NCI-H2029 treated with DMSO at 0.1 percent for 48 hours (cell line): ENCODE measurements at regions not wholly inside any gene's neighbourhood (a gene's known extent, or its start where the extent isn't known, plus 50 kb on each side); places are given as distances from the start of the nearest gene placed in this dataset.

Experiments used
- DNase-seq: peaks from one replicate; lab custom pipeline; 2025; lab: John Stamatoyannopoulos, UW

DNA sequence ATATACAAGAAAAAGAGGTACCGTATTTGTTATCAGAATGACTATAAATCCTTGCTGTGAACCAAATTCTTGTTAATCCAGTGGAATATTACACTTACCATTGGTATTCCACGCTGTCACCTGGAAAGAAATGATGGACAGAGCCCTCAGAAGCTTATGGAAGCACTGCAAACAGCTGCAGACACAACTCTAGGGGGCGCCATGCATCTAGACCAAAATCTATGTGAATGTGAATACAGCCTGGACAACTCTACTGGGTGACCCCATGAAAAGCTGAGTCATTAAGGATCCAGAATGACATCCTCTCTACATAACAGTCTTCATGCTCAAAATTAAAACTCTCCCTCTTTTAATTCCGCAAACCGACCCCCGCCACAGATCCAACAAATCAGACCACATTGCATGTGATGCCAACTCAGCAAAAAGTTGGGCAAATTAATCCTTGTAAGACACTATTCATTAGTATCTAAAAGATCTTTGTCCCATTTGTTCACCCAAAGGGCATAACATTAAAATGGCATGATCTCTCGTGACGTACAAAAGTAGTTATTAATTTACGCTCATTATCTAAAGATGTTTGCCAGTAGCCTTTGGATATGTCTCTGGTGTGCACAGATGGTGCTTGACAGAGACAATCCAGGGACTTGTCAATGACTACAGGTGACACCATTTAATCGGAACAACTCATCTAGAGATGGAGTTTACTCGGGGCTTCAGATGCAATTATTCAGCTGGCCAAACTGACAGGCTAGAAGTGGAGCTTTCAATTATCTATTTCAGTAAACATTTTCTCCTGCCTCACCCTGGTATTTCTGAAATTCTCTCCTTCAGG is 552.7 kb upstream of the PSMD7 start:
- DNase-seq, result no peak

DNA sequence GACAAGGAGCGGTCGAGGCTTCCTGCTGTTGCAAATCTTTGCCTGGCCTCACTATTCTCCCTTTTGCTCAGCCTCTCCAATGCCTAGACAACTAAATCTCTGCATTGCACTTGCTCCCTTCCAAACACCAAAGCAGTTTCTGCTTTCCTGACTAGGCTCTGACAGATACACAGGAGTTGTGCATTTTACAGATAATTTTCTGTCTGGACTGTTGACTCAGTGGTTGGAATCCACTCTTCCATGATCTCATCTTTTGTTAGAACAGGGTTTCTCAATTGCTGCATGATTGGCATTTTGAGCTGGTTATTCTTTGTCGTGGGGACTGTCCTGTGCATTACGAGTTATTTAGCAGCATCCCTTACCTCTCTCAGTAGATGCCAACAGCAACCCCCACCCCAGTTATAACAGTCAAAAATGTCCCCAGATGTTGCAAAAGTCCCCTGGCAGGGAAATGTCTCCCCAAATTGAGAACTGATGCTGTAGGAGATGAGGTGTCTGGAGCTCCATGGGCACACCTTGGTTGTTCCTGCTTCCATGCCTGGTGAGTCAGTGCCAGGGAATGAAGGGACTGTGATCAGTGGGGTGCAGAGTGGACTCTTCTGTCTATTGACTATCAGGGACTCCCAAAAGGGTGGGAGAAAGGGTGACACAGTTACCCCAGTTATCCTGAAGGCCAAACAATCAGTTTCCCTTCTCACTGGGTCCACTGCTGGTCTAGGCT is 557.4 kb upstream of the PSMD7 start:
- no peak for DNase-seq

DNA sequence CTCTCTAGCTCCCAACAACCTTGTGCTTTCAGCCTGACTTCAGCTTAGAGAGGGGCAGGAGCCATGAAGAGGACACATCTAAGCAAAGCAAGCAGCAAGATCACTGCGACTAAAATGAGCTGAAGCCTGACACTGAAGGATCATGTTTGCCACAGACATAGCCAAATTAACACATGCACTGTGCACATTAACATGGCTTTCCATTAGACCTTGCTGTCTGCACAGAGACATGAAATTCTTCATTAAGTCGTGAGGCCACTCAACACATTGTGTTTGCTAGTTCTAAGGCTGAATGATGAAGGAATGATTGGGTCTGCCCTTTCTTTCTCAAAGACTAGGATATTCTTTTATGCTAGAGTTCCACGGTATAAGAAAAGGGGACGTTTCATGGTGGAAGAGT is 558.3 kb upstream of the PSMD7 start:
- DNase-seq, result no peak

DNA sequence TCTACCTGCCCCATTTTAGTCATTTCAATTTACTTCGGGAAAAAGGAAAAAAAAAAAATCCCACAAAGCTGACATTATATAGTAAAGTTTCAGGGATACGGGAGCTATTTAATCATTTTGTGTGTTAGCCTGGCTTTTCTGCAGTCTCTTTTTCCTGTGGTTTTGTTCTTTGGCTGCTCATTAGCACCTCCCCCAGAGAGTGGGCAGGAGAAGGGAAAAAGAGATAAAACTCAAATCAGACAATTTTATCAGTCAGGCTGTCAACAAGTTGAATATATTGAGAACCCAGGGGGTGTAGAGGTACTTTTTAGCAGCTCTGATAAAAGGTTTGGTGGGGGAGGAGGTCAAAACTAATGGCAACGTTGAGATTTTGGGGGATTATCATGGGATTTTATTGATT is 559.0 kb upstream of the PSMD7 start:
- DNase-seq, result no peak

DNA sequence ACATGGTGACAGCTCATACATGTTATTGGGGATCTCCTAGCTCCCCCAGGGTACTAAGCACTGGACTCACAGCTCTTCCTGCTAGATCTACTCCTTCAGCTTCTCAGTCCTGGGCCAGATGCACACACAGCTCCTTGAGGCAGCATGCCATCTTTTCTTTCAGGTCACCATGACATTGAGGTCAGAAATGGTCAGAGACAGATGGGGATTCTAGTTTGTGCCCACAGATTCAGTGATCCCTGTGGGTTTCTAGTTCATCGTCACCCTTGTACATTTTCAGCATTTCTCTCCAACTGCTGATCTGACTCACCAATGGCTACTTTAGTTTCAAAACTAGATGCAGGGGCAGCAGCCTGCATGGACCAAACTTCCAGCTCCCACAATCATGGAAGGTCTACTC is 560.7 kb upstream of the PSMD7 start:
- no peak for DNase-seq

DNA sequence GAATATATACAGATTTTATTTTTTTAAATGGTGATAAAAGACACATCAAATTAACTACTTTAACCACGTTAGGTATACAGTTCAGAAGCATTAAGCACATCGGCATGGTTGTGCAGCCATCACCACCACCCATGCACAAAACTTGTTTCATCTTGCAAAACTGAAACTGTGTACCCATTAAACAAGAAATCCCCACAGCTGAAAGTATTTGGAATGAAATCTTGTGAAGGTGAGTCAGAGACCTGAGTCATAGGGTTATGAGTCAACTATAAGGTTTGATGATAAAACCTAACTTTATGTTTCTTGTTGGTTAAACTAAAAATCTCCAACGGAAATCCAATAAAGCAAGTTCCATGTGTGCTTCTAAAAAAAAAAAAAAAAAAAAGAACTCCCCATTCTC is 561.6 kb upstream of the PSMD7 start:
- no peak for DNase-seq

DNA sequence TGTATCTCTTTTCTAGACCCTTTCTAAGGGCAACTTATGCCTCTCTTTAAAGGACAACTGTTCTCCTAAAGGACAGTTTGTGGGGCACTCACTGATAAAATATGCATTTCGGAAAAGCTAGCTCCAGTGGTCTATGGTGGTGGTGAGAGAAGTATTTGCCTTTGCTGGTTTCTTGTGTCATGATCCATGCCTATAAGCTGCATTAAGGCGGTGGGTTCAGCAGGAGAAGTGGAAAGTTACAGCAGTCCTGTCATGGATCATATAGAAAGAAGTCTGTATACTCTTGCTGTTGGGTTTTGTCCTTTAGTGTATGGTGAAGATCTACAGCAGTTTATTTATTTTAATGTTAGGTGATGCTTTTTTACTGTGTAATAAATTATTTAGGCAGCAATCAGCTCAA is 563.9 kb upstream of the PSMD7 start:
- no peak for DNase-seq

DNA sequence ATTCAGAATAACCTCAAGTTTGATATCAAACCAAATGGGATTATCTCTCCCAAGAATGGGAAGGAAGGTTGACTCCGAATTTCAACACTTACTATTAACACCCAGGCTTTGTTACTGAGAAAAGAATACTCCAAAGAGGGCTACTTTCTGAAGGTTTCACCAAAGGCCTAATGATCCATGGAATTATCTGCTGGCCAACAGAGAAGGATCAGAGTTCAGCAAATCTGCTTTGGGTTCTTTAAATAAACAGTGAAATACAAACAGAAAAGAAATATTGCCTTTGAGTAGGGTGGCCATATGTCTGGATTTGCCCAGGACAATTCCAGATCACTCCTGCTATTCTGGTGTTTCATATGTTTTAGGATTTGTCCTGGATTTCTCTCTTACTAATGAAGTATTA is 564.5 kb upstream of the PSMD7 start:
- no peak for DNase-seq

DNA sequence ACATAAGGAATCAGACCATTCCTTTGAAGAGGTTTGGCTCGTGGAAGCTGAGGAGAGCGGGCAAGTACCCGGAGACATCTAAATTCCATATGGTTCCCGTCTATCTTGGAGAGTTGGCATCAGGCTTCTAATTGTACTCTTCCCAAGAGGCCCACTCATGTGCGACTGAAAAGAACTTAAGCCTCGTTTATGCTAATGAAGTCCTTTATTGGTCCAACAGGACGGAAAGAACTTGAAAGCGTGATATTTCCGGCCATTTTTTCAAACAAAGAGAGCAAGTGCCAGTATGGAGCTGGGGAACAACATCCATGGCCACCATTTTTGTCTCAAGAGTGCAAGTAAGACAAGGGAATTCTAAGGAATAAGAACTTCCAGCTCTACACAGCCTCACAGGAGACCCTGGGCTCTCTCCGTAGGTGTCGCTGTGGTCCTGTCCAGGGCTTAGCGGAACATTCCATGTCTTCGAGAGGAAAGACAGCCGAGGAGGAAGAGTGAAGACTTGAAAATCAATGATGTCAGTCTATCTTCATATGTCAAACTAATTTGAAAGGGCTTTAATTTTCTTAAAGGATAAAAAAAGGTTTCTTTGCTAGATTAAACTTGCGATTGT is 566.0 kb upstream of the PSMD7 start:
- no peak for DNase-seq

DNA sequence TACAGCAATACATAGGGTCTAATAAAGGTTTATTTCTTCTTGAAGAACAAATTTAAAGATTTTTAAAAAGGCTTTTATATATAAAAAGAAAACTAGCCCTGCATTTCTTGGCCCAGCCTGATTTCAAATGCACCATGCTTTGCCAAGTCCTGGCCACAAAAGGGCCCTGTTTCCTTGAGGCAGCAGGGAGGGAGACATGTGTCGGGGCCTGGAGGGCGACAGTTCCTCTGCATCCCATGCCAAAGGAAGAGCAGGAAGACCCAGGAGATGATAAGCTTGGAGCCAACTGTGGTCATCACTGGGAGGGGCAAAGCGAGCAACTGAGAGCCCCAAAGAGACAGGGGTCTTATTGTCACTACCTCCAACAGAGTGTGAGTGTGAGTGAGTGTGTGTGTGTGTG is 571.5 kb upstream of the PSMD7 start:
- DNase-seq, result no peak

DNA sequence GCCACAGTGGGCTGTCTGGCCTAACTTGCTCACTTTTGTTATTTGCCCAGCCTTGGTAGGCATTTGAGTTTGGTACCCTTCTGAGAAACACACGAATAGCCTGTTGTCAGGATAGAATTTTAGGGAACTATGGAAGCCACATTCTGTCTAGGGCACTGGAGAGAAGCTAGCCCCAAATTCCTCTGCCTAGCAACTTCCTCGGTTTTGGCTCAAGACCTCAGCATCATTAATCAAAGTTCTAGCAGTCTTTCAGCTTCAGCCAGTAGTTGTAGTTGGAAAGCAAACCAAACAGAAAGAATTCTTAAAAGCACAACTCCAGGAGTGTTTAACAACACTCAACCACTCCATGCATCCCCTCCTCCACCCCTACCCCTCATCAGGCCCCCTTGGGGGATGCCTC is 572.1 kb upstream of the PSMD7 start:
- no peak for DNase-seq

DNA sequence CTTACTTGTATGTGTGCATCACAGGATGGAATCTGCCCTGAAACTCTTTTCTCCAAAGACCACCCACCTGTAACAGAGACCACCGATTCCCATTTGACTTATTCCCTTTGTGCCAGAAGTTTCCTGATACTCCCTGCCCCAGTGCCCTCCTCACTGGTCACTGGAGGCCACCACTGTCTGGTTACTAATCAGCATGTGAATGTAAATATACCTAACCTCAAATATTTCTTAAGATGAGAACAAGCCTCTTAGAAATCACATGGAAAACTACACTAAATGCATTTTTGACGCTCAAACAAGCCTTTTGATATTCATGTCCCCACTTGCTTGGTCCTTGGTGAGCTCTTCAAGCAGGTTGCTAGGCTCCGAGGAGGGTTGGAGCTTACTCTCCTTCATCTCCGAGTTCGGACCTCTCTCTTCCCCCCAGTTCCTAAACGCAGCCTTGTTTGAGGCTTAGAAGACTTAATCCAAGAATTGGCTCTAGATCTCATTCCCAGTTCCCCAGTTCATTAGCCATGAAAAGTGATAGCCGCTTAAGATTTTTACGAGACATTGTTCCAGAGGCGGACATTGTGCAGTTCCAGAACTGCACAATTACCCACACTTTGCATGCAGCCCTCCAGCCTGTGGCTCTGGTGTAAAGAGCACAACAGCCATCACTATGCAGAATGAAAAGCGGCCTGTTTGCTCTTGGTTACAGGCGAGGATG is 579.2 kb upstream of the PSMD7 start:
- no peak for DNase-seq

DNA sequence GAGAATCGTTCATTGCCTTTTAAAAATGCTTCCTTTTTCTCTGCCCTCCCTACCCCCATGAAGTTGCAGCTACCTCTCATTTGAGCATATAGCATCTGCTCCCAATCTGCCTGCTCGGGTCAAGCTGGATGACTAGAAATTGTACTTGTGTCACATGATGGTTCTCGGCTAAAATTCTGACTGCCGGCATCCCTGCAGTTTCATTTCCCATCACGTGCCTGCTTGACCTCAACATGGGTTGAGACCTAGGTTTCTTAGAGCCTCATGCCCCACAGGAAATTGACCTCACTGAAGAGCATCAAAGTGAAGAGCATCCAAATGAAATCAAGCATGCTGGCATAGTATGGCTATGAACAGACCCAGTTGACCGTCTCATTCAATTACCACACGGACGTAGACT is 581.6 kb upstream of the PSMD7 start:
- DNase-seq, result no peak

DNA sequence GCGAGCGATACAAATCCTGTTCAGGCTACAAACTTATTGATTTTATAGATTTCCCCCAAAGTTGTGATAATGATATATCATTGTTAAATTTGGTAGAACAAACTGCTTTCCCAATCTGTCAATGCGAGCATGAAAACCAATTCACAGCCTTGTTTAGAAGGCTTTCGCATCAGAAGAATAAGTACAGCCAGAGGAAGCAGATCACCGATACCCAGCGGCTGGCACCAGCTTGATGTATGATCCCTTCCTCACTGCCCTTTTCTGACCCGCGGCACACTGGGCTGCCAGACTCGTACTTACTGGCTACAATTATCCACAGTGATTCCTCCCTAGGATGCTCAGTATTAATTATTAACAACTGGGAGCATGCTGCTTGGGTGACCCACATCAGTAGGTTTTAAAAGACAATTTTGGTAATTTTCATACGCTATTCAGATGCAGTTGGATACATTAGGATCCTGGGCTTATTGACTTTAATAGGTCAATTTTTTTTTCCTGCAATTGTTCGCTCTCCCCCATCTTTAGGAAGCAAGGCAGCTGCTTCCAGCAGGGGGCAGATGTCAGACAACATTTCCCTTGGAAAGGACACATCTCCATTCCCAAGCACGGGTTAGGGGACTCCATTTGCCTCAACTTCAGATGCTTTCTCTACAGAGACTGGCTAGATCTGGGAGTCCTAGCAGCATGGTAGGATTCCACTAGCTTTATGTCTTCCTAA is 582.7 kb upstream of the PSMD7 start:
- no peak for DNase-seq

DNA sequence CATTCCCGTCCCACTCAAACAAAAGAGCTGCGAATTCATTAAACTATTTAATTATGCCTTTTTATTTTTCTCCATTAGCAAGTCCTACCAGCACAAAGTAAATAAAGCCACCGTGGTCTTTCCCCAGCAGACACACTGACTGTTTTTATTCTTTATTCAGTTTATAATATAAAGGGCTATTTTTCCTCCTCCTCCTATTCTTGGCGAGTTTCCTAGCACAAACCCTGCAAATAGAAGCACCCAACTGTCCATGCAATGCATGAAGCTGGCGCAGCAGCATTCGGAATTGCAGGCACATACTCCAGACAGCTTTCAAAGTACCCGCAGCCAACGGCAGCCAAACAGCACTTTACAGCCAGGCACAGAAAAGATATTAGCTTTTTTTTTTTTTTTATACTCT is 583.4 kb upstream of the PSMD7 start:
- DNase-seq, result no peak

DNA sequence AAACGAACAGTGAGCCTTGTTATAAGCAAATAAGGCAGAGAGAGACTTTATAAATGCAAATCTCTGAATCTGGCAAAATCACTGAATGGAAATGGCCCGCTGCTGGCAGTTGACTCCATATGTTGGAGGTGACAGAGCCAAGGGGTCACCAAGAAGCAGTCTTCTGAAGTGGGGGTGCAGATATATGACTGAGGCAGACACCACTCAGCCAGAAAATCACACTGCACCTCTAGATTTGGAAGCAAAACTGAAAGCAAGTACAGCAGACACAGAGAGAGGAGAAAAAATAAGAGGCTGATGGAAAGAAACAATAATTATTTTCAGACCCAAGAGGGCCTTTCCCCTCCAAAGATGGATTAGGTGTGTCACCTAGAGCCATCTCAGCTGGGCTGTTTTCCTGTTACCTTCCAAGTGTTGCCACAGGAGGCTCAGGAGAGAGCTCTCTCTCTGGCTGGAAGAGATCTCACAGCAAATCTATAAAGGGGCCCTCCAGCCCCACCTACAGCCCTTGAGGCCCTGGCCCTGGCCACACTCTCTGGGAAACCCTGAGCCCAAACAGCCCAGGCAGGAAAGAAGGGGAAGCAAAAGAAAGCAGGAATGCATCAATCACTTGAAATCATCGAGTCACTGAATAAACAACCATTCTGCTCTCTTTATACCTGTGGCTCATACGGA is 585.1 kb upstream of the PSMD7 start:
- no peak for DNase-seq

DNA sequence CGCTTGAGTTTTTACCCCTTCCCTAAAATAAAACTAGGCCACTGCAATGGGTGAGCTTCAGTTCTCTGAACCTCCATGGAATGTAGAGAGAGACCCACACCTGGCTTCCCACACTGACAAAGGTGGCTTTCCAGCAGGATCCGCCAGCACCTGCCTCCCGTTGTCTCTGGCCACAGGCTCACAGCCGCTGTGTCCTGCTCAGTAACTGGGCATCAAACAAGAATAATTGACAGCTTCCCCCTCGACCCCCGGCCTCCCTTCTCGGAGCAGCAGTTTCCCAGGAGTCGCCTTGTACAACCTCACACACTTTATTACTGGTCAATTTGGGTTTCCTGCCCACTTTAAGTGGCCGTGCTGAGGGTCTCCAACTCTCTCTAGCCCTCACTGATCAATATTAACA is 586.1 kb upstream of the PSMD7 start:
- no peak for DNase-seq

DNA sequence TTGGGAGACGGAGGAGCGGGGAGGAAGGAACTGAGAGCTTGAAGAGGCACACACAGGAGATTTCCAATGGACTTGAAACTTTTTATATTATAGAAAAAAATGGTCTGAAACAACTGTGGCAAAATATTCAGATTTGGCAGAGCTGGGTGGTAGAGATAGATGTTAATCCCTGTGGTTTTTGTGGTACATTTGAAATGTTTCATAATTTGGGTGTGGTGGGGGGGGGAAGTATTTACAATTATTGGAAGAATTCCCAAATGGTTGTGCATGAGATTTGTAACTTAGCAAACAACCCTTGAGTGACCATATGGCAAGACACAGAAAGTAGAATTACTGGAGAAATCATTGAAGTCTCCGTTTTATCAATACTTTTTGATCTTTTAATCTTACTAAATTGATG is 588.8 kb upstream of the PSMD7 start:
- no peak for DNase-seq

DNA sequence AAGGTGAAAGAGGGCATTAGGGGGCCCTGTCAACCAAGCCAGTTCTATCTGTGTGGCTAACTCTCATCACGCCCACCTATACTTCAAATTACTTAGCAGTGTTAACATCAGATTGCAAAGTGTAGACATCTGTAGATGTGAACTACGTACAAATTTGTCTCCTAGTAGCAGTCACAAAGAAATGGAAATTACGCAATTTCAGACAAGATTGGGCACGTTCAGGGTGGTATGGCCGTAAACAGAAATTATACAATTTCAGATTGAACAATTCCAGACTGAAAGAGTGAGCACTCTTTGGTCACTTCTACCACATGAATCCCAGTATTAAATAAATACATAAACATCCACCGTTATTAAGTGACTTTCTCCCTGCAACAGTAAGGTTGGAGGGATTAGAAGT is 592.7 kb upstream of the PSMD7 start:
- no peak for DNase-seq

DNA sequence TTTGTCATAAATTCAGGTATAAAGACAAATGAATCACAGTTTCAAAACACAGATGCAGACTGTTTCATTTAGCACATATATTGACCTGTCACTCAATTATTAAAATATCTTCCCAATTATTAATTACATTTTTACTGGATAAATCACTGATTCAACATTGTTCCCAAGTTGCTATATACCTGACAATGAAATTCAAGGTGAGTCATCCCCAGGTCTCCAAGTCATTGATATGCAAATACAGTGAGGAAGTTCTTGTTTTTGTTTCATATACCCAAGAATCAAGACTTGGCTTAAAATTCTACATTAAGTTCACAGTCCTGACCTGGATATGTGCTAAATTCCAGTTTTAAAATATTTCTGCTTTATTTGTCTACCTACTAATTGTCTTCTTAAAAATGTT is 599.3 kb upstream of the PSMD7 start:
- DNase-seq, result no peak

DNA sequence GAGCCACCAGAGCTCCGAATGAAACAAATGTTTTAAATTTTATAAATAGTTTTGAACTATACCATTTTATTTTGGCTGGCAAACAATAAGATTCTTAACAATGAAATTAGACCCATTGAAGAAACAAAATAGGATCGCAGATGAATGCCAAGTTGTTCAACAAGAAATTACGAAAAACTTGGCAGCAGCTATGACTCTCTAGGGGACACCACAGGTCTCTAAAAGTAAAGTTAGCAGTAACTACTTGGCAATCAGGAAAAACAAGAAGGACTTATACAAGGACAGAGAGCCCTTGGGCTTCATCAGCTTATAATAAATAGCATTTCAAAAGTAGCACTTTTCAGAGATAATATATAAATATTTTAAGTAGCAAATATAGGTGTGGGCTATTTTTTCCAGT is 603.8 kb upstream of the PSMD7 start:
- no peak for DNase-seq

DNA sequence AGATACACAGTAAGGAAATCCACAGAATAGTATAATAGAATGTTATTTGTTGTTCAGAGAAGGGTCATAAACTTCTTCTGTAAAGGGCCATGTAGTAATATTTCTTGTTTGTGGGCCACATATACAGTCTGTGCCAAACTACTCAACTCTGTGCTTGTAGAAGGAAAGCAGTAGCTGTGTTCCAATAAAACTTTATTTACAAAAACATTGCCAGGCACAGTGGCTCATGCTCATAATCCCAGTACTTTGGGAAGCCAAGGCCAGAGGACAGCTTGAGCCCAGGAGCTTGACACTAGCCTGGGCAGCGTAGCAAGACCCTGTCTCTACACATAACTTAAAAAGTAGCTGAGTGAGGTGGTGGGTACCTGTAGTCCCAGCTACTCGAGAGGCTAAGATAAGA is 612.8 kb upstream of the PSMD7 start:
- DNase-seq, result no peak
